Stimulated activated naive CD8-positive, alpha-beta T cell treated with anti-CD3 and anti-CD28 coated beads, Interleukin-15, Interleukin-2, amounts not matched to agents 100 ng/mL and 50 ng/mL, for 24 hours (primary cell): ENCODE measurements at regions not wholly inside any gene's neighbourhood (a gene's known extent, or its start where the extent isn't known, plus 50 kb on each side); places are given as distances from the start of the nearest gene placed in this dataset.
"Not testable (repeated sequence)": the region's sequence is repeated elsewhere in the genome, so short reads cannot be mapped to it uniquely, and the experiment has no call there.

Experiments used
- H3K27ac Mint-ChIP-seq: one replicate; pipeline ENCODE4 v1.8.0; 2021; ENCODE audit warnings: mild to moderate bottlenecking, mixed read lengths
- H3K27me3 Mint-ChIP-seq: one replicate; pipeline ENCODE4 v1.8.0; 2021; ENCODE audit warnings: mixed read lengths
- H3K36me3 Mint-ChIP-seq: one replicate; pipeline ENCODE4 v1.8.0; 2021; ENCODE audit warnings: low read depth, mixed read lengths
- H3K4me1 Mint-ChIP-seq: one replicate; pipeline ENCODE4 v1.8.0; 2021; ENCODE audit warnings: low read depth, mixed read lengths
- H3K4me3 Mint-ChIP-seq: one replicate; pipeline ENCODE4 v1.8.0; 2021; ENCODE audit warnings: mild to moderate bottlenecking, mixed read lengths
- H3K9me3 Mint-ChIP-seq: one replicate; pipeline ENCODE4 v1.8.0; 2021; ENCODE audit warnings: mixed read lengths

DNA sequence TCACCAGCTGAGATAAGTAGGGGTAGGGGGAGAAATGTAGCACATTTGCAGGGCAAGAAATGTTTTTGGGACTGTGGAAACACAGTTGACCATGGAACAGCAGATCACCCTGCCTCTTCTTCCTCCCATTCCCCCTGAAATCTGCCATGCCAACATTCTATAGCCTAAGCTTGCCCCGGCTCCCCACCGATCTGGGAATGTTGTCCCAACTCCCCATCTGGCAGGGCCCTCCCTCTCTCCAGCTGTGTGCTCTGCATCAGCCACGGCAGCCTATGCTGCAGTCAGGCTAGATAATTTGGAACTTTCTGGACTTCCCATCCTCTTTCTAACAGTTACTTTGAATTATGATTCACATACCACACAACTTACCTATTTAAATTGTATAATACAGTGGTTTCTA lies 425.1 kb upstream of the RAB6C start:
- H3K27me3 Mint-ChIP-seq, result no peaks in the 10 kb centered on the region
- H3K36me3 Mint-ChIP-seq, result no peaks in the 10 kb centered on the region
- H3K9me3 Mint-ChIP-seq, result no peaks in the 10 kb centered on the region
- no peak overlapping the region for H3K4me3 Mint-ChIP-seq
- H3K4me1 Mint-ChIP-seq, result no peaks in the 10 kb centered on the region
- no peak overlapping the region for H3K27ac Mint-ChIP-seq

DNA sequence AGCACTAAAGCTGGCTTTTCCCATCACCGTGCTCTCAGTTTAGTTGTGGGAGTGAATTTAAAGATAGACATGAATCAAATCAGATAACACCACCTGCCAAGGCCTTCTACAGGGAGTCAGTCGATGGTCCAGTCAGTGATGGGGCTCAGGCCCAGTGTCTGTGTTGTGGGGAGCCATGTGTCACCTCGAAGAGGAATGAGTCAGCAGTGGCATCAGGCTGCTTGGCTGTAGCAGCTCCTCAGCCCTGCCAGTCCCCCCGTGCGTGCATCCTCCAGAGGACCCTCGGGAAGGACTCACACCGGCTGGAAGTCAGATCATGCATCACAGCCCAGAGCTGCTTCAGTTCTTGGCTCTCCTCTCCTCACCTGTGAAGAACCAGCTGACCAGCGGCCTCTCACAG lies 420.4 kb upstream of the RAB6C start:
- Mint-ChIP-seq H3K4me1 (no peaks in the 10 kb centered on the region), H3K9me3 (no peaks in the 10 kb centered on the region), H3K36me3 (no peaks in the 10 kb centered on the region), H3K27ac (no peak overlapping the region), H3K27me3 (no peaks in the 10 kb centered on the region), H3K4me3 (no peak overlapping the region)

DNA sequence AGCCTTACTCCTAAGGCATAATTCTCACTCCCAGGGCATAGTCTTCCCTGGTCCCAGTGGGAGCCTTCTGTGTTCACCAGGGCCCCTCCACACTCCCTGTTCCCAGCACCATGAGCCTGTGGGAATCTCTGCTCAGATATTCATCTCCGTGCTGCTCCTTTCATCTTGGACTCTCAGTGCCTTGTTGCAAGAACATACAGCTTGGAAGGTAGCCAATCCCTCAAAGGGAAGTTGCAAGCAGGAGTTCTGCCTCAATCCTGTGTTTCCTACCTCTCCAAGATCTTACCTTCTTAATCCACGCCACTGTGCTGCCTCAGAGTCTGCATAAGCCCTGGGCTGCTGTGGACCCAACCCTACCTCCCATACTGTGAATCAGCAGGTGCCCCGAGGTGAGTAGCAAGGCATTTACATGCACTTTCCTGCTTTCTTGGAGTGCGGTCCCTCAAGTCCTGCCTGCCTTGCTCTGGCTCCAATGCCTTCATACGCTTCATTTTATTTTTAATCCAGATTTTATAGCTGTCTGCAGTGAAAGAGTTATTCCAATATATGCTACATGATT lies 413.8 kb upstream of the RAB6C start:
- peaks cover 13% of the 10 kb centered on the region for H3K9me3 Mint-ChIP-seq
- no peak overlapping the region for H3K4me3 Mint-ChIP-seq
- peaks cover 9% of the 10 kb centered on the region for H3K27me3 Mint-ChIP-seq
- no peaks in the 10 kb centered on the region for H3K4me1 Mint-ChIP-seq
- no peaks in the 10 kb centered on the region for H3K36me3 Mint-ChIP-seq
- no peak overlapping the region for H3K27ac Mint-ChIP-seq

DNA sequence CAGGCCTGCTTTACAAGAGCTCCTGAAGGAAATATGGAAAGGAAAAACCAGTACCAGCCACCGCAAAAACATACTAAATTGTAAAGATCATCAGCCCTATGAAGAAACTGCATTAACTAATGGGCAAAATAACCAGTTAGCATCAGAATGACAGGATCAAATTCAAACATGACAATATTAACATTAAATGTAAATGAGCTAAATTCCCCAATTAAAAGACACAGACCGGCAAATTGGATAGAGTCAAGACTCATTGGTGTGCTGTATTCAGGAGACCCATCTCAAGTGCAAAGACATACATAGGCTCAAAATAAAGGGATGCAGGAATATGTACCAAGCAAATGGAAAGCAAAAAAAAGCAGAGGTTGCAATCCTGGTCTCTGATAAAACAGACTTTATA lies 408.7 kb upstream of the RAB6C start:
- peaks cover 29% of the 10 kb centered on the region for H3K9me3 Mint-ChIP-seq
- not testable (repeated sequence) for H3K4me1 Mint-ChIP-seq, H3K36me3 Mint-ChIP-seq, H3K27ac Mint-ChIP-seq, H3K27me3 Mint-ChIP-seq, H3K4me3 Mint-ChIP-seq

DNA sequence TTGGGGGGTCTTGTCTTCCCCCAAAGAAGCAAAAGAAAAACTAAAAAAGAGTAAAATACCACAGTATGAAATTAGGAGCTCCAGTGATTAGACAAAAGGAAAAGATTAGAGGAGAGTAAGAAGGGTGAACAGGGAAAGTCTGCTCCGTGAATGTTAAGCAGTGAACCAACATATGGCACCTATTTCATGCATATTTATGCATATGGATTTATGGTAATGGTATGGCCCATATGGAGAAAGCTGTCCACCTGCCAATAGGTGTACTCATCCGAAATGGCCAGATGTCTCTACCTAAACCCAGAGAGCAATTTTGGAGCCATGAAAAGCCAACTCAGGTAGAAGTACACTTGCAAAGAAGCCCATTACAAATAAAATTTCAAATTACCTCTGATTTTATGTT lies 404.0 kb upstream of the RAB6C start:
- Mint-ChIP-seq H3K36me3 (no peaks in the 10 kb centered on the region), H3K9me3 (peaks cover 16% of the 10 kb centered on the region), H3K27me3 (no peaks in the 10 kb centered on the region), H3K27ac (no peak overlapping the region), H3K4me1 (no peaks in the 10 kb centered on the region), H3K4me3 (no peak overlapping the region)

DNA sequence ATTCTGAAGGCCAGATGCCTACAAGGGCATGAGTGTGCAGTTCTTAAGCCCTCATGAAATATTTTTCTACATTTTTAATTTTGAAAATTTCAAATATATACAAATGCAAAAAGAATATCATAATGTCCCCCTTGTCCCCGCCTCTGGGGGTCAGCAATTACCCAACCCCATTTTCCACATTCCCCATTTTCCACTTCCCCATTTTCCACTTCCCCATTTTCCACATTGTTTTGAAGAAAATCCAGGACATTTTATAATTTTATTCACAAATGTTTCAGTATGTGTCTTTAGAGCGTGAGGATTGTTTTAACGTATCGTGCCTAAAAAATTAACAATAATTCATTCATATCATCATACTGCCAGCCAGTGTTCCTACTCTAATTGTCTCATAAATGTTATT lies 403.6 kb upstream of the RAB6C start:
- no peaks in the 10 kb centered on the region for H3K36me3 Mint-ChIP-seq
- H3K27ac Mint-ChIP-seq, result no peak overlapping the region
- H3K27me3 Mint-ChIP-seq, result no peaks in the 10 kb centered on the region
- H3K4me1 Mint-ChIP-seq, result no peaks in the 10 kb centered on the region
- peaks cover 14% of the 10 kb centered on the region for H3K9me3 Mint-ChIP-seq
- no peak overlapping the region for H3K4me3 Mint-ChIP-seq

DNA sequence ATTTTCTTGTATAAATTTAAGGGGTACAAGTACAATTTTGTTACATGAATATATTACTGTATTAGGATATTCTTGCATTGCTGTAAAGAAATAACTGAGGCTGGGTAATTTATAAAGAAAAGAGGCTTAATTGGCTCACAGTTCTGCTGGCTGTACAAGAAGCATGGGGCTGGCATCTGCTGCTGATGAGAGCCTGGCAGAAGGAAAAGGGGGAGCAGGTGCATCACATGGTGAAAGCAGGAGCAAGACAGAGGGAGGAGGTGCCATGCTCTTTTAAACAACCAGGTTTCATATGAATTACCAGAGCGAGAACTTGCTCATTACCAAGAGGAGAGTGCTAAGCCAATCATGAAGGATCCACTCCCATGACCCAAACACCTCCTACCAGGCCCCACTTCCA lies 399.5 kb upstream of the RAB6C start:
- Mint-ChIP-seq H3K4me3 (no peak overlapping the region), H3K27me3 (no peaks in the 10 kb centered on the region), H3K36me3 (no peaks in the 10 kb centered on the region), H3K9me3 (peaks cover 7% of the 10 kb centered on the region), H3K4me1 (no peaks in the 10 kb centered on the region), H3K27ac (no peak overlapping the region)

DNA sequence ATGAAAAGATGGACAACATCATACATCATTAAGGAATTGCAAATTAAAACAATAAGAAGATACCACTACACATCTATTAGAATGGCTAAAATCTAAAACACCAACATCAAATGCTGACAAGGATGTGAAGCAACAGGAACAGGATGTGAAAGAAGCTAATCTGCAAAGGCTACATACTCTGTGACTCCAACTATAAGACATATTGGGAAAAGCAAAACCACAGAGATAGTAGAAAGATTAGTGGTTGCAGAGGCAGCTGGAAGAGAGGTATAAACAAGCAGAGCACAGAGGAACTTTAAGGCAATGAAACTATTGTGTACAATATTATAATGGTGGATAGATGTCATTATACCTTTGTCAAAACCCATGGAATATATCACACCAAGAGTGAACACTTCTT lies 393.7 kb upstream of the RAB6C start:
- no peaks in the 10 kb centered on the region for H3K36me3 Mint-ChIP-seq
- peaks cover 7% of the 10 kb centered on the region for H3K9me3 Mint-ChIP-seq
- H3K27me3 Mint-ChIP-seq, result peaks cover 3% of the 10 kb centered on the region
- H3K27ac Mint-ChIP-seq, result no peak overlapping the region
- H3K4me1 Mint-ChIP-seq, result no peaks in the 10 kb centered on the region
- H3K4me3 Mint-ChIP-seq, result no peak overlapping the region

DNA sequence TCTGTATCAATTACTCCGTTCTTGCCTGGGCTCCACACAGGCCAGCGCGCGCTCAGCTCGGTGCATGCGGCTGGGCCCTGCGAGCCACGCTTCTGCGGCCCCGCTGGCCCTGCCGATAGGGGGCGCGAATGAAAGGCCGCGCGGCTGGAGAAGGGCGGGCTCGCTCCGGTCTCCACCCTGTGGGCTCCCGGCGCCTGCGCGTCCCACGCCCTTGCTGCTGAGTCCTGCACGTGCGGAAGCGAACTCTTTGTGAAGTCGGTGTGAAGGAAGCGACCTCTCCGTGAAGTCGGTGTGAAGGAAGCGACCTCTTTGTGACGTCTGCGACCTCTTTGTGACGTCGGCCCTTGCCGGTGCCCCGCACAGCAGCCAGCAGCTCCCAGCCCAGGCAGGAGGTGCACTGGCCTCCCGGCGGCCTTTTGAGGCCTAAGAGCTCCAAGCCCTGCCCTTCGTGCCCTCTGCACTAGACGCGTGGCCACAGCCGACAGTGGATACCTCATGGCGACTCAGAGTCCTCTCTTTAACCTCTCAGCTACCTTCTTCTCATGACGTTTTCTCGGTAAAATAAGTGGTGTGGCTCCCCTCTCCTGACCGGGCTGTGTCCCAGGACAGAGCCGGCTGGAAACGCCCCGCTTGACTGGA lies 391.9 kb upstream of the RAB6C start:
- no peaks in the 10 kb centered on the region for H3K9me3 Mint-ChIP-seq
- H3K4me3 Mint-ChIP-seq, result no peak overlapping the region
- H3K4me1 Mint-ChIP-seq, result no peaks in the 10 kb centered on the region
- no peaks in the 10 kb centered on the region for H3K36me3 Mint-ChIP-seq
- H3K27ac Mint-ChIP-seq, result no peak overlapping the region
- peaks cover 3% of the 10 kb centered on the region for H3K27me3 Mint-ChIP-seq

DNA sequence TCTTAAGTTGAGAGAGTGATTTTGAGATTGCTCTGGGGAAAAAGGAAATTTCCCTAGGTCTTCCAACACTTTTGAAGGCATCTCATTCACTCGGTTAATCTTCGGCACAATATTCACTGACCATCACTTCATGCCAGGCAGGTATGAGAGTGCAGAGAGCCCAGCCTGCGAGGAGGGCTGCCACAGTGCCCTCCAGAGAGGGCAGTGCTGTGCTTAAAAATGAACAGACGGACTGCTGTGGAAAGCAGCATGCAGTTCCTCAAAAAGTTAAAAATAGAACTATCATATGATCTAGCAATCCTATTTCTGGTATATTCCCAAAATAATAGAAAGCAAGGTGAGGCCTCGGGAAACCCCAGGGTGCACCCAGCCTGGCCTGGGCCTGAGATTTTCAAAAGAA lies 374.9 kb upstream of the RAB6C start:
- H3K9me3 Mint-ChIP-seq, result peaks cover 3% of the 10 kb centered on the region
- no peak overlapping the region for H3K27ac Mint-ChIP-seq
- H3K27me3 Mint-ChIP-seq, result peaks cover 20% of the 10 kb centered on the region
- H3K36me3 Mint-ChIP-seq, result no peaks in the 10 kb centered on the region
- no peaks in the 10 kb centered on the region for H3K4me1 Mint-ChIP-seq
- no peak overlapping the region for H3K4me3 Mint-ChIP-seq

DNA sequence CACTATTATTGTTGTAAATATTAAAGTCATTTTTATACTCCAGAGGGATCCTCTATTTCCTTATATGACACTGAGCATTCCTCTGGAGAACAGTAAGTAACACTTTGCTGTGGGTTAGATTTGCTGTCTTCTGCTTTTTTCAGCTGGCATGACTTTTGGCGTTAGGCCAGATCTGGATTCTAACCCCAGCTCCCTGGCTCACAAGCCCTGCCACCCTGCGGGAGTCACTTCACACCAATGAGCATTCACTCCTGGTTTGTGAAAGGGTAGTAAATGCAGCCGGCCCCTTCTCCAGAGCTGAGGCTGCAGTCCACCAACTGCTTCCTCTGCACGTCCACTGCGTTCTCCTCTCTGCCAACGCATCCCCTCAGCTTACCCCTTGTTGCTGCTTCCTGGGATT lies 373.8 kb upstream of the RAB6C start:
- Mint-ChIP-seq H3K36me3 (no peaks in the 10 kb centered on the region), H3K4me3 (no peak overlapping the region), H3K4me1 (no peaks in the 10 kb centered on the region), H3K27me3 (peaks cover 20% of the 10 kb centered on the region), H3K27ac (no peak overlapping the region), H3K9me3 (no peaks in the 10 kb centered on the region)

DNA sequence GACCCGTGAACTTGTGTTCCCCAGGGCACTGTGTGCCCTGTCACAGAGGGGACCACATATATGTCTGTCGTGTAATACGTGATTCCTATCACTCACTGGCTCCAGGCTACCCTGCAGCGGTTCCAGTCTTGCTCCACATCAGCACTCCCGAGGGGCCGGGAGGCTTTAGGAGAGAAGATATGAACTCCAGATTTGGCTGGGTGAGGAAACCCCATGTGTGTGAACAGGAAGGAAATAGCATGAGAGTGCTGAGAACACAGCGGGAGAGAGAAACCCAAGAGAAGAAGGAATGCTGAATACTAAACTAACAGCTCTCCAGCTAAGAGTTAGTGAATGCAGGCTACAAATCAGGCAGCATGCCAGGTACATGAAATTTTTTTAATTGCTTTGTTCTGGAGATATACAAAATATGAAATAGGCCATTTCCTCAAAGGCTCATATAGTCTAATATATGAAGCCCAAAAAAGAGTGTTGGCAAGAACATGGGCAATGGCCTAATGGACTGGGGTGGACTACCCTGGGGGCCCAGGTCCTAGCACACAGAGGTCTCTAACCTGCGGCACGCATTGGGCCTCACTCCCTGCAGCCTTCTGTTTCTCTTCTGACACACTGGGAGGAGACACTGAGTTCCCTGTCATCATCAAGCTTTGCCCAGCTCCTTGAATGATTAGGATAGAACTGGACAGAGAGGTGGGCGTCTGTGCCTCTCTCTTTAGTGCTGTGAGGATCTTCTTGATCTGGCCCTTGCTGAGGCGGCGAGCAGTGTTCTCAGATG lies 372.8 kb upstream of the RAB6C start:
- no peak overlapping the region for H3K27ac Mint-ChIP-seq
- no peaks in the 10 kb centered on the region for H3K4me1 Mint-ChIP-seq
- peaks cover 2% of the 10 kb centered on the region for H3K9me3 Mint-ChIP-seq
- no peaks in the 10 kb centered on the region for H3K36me3 Mint-ChIP-seq
- H3K4me3 Mint-ChIP-seq, result no peak overlapping the region
- peaks cover 22% of the 10 kb centered on the region for H3K27me3 Mint-ChIP-seq

DNA sequence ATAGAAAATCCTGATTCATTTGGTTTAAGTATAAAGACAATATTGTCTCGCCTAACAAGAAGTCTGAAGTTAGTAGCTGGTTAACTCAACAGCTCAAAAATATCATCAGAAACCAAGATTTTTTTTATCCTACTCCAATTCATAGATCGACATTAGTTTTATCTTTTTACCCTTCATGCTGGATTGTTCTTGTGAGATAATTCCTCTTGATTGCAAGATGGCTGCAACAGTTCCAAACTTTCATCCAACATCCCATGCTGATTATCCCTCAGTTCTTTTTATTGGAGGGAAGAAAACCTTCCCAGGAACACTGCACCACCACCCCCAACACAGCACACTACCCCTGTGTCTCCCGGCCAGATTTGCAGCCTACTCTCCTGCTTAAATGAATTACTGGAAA lies 370.2 kb upstream of the RAB6C start:
- Mint-ChIP-seq H3K4me3 (no peak overlapping the region), H3K36me3 (no peaks in the 10 kb centered on the region), H3K27me3 (peaks cover 26% of the 10 kb centered on the region), H3K9me3 (peaks cover 6% of the 10 kb centered on the region), H3K4me1 (no peaks in the 10 kb centered on the region), H3K27ac (no peak overlapping the region)

DNA sequence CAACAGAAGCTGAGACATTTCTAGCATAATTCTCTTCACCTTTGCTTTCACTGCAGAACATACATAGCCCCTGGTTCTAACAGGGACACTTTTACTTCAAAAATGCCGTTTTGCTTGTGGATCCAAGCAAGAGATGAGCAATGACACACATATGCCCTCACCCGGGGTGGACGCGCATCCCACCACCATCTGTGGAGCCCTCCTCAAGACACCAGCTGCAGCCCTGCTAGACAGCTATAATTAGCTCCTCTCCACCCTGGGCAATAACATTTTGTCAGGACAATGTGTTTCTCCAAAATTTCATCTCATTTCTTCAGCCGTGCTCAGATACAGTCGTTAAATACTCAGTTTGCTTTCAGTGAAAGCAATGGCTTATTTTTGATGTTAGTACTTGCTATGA lies 368.7 kb upstream of the RAB6C start:
- Mint-ChIP-seq H3K9me3 (peaks cover 6% of the 10 kb centered on the region), H3K36me3 (no peaks in the 10 kb centered on the region), H3K27ac (no peak overlapping the region), H3K4me1 (no peaks in the 10 kb centered on the region), H3K27me3 (peaks cover 31% of the 10 kb centered on the region), H3K4me3 (no peak overlapping the region)

DNA sequence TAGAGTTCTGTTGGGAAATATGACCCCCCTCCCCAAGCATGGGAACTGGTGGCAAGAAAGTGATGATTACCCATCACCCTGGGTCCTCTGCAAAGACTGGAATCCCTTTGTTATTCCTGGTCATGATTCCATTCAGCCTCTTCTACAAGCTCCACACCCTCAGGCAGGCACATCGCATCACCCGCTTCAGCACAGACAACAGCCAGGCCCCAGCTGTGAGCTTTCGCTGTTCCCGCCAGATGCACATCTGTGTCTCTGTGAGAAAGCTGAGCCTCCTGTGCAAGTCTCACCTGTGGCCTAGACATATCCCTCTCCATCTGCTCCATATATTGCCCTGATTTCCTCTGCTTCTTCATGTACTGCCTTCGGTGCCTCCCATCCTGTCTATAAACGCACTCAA lies 368.0 kb upstream of the RAB6C start:
- Mint-ChIP-seq H3K36me3 (no peaks in the 10 kb centered on the region), H3K4me1 (no peaks in the 10 kb centered on the region), H3K27me3 (peaks cover 25% of the 10 kb centered on the region), H3K4me3 (no peak overlapping the region), H3K9me3 (peaks cover 6% of the 10 kb centered on the region), H3K27ac (no peak overlapping the region)

DNA sequence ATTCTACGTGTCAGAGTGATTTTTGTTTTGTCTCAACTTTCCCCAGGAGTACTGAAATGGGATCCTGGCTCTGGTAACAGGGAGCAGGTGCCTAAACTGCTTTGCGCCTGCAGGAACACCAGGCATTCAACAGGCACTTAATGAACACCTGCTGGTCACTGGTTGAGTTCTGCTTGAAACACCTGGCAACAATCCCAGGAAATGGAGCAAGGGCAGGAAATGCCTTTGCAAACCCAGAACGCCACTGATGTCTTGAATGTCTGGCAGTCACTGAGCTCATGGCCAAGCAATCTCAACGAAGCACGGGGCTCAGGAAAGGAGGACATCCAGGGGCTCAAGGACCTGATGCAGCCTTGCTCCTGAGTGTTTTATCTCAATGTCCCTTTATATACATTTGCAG lies 360.0 kb upstream of the RAB6C start:
- Mint-ChIP-seq H3K9me3 (no peaks in the 10 kb centered on the region), H3K36me3 (no peaks in the 10 kb centered on the region), H3K4me1 (no peaks in the 10 kb centered on the region), H3K27ac (no peak overlapping the region), H3K27me3 (peaks cover 7% of the 10 kb centered on the region), H3K4me3 (no peak overlapping the region)
